ENCODE measurements at regions not wholly inside any gene's neighbourhood (a gene's known extent, or its start where the extent isn't known, plus 50 kb on each side); places are given as distances from the start of the nearest gene placed in this dataset.

- TF ChIP-seq CTCF (IDR thresholded peaks at IDR 0.05 in 4 of 5, conservative IDR thresholded peaks at IDR 0.05 in 1 of 5) (no peak), POLR2A (IDR thresholded peaks at IDR 0.05) (no peak)
Measured at GRCh38 chr12:115891556-115892164, 385.8 kb downstream of the MED13L start.

All from gastrocnemius medialis (tissue), 4 donors.